ENCODE measurements at regions not wholly inside any gene's neighbourhood (a gene's known extent, or its start where the extent isn't known, plus 50 kb on each side); places are given as distances from the start of the nearest gene placed in this dataset.

GRCh38 chr1:5460974-5461373 lies 531.3 kb downstream of the NPHP4 start:
- no peak for TF ChIP-seq CTCF (IDR thresholded peaks at IDR 0.05)
- no peak for TF ChIP-seq POLR2A (IDR thresholded peaks at IDR 0.05)

All from right lobe of liver (tissue), 4 donors.